GM04504 (cell line): ENCODE measurements at regions not wholly inside any gene's neighbourhood (a gene's known extent, or its start where the extent isn't known, plus 50 kb on each side); places are given as distances from the start of the nearest gene placed in this dataset.
A peak's percentile ranks its signal among the peaks of the same experiment; 100 is the strongest.

Experiments used
- DNase-seq: peaks from one replicate; pipeline ENCODE4 v3.0.0-alpha.2; 2012; ENCODE audit warnings: low read depth

DNA sequence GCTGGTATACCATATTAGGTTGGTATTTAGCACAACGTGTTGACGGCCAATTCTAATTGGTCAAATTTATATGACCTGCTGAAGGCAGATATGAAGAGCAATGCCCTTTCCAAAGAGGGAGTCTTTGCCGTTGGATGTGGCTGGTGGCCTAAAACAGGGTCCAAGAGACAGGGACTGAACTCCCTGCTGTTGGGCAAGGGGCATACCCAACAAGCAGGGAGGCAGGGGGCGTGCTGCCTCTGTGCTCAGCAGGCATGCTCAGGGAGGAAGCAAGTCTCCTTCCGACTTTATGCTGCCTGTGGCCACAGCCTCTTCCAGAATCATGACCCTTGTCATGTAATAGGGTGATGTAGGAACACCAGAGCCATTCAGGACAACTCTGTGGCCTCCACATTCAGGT lies 167.7 kb upstream of the NPVF start:
- no peak for DNase-seq

GRCh38 chr7:25396668-25397067 lies 168.4 kb upstream of the NPVF start:
- no peak for DNase-seq

DNA sequence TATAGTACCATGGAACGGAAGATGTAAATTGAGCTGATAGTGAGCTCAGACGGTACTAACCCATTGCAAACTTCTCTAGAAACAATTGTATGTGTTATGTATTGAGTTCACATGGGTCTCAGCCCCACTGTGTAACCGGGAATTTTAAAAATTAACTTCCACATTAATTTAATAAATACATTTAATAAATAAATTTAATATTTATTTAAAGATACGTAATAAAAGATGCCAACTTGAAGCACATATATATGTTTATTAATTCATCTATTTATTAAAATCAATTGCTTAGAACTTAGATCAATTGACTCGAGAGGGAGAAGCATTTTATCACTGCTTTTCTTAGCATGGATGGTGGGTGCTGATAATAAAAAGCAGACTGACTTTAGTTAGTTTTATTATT lies 170.1 kb upstream of the NPVF start:
- no peak for DNase-seq

GRCh38 chr7:25399000-25399750 lies 170.9 kb upstream of the NPVF start:
- DNase-seq, result no peak

GRCh38 chr7:25402532-25402931 lies 174.2 kb upstream of the NPVF start:
- DNase-seq, result no peak

DNA sequence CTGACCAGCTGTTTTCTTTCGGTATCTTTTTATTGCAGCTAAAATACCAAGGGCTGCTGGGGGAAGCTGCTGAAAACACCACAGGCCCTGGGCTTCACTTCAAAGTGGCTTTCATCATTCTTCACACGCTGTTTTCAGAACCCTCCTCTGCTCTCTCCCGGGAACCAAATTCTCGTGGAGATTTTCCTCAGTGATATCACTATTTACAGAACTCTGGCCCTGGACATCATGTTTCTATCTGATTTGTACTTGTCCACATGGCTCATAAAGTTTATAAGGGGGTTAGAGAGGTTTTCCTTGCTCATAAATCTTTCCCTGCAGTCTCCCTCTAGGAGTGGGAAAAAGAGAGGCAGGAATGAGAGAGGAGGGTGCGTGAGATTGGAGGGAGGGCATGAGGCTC lies 177.4 kb upstream of the NPVF start:
- DNase-seq, result no peak

GRCh38 chr7:25407053-25407452 lies 178.8 kb upstream of the NPVF start:
- DNase-seq, result no peak

- no peak for DNase-seq
These were observed 179.9 kb upstream of the NPVF start for GRCh38 chr7:25408012-25408687.

- DNase-seq, result no peak
These were observed 180.6 kb upstream of the NPVF start for GRCh38 chr7:25408876-25409275.

GRCh38 chr7:25409897-25410636 lies 181.8 kb upstream of the NPVF start:
- DNase-seq, result no peak

GRCh38 chr7:25420771-25421170 lies 192.5 kb upstream of the NPVF start:
- no peak for DNase-seq

DNA sequence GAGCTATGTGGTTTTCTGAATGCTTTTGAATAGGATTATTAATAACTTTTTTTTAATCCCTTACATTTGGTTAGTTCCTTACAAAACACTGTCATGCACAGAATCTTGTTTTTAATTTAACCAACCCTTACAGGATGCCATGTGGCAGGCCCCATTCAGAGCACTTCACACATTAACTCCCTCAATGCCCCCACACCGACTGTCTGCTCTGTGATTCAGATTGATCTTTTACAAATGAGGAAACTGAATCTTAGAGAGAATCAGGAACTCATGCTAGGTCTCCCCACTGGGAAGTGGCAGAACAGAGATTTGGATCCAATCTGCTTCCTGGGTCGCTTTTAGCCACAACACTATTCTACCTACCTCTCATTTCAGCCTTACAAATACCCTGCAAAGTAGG lies 195.8 kb upstream of the NPVF start:
- DNase-seq, result no peak

DNA sequence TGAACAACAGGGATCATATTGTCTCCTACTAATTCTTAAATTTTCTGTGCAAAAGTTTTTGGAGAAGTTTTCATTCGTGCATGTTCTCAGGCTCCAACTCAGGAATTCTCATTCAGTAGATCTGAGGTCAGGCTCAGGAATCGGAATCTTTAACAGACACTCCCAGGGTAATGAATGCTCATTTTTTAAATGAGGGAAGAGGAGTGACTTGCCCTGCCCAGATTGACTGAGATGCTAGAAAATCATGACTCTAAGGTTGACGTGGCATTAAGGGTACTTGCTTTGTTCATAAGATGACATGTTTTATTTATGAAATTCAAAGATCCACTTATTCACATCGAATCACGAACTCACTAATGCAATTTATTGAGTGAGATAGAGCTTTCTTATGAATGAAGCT lies 196.6 kb upstream of the NPVF start:
- DNase-seq, result no peak

DNA sequence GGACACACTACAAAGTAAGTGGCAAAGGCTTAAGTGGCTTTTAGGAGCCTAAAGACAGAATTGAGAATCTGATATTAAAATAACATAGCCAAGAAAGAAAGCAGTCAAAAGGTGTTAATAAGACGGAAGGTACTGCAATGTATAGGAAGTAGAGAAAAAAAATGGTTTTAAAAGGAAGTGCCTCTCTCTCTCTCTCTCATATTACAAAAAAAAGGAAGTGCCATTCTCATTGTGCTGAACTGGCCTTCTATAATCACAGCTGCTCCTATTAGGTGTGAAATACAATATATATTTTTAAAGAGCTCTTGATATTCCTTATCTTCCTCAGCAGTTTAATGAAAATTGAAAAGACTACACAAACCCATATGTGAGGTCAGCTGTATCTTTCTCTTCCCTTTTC lies 199.4 kb upstream of the NPVF start:
- no peak for DNase-seq

DNA sequence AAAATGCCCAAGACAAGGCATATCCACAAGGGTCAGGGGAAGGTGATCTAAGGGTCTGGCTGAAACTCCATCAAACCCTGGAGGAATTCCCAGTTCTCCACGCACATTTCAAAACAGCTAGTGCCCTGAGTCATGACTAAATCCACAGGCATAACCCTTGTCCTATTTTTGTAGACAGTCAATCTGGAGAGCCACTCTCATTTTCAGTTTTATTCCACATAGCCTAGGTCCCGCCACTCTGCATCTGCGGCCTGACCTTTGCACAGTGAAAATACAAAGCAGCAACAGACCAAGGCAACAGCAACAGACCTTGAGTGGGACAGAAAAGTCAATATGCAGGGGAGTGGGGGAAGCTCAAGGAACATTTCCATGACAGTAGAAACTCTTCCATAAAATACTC lies 201.4 kb upstream of the NPVF start:
- DNase-seq, result peak; percentile 13

GRCh38 chr7:25430200-25430931 lies 202.1 kb upstream of the NPVF start:
- DNase-seq, result no peak

DNA sequence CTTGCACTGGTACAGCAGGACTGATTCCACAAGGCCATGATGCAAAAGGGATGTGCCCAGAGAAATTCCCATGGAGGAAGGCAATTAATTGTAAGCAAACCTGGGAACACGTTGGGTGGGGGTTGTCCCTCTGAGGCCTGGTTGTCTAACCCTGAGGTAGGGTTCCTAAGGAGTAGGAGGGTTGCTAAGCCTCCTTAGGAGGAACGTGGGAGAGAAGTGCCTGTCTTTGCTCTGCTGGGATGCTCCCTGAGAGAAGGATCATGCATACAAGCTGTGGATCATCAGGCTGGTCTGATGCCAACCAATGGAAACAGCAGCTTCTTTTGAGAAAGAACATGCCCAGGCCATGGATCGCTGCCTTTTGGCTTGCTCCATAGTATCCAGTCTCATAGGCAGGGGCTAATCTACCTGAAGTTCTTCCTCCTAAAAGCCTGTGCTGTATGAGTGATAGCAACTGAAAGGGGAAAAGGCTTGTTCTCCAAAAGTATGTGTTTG lies 203.7 kb upstream of the NPVF start:
- DNase-seq, result no peak

DNA sequence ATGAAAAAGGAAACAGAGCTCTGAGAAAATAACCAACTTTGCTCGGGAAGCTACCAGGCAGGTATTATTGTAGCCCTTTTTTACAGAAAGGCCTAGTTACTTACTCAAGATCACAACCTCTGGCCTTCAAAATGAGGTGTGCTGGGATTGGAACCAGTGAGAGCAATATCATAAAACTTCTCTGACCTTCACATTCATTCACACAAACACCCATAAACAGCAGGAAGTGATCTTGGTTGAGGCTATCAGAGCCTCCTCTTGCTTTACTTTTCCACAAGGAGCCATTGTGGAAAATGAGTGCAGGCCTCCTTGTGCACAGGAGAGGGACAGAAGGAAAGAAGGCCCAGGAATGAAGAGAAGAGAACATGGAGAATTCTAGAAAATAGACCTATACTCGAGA lies 204.5 kb upstream of the NPVF start:
- no peak for DNase-seq

DNA sequence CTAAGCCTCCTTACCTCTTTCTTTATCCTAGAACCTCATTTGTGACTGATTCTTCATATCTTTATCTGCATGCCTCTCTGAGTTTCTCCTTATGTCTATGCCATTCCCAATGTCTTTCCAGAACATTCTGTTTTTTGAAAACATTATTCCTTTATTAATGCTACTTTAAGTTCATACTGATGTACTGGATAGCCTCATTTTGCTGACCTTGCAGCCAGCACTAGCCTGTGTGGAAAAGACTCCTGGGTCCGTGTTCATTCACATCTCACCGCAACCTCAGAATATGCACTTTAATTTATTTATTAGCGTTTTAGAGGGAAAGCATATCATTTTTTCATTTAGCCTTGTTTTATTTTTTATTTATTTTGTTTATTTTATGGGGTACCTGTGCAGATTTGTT lies 208.1 kb upstream of the NPVF start:
- no peak for DNase-seq

GRCh38 chr7:25437308-25437707 lies 209.0 kb upstream of the NPVF start:
- DNase-seq, result no peak

DNA sequence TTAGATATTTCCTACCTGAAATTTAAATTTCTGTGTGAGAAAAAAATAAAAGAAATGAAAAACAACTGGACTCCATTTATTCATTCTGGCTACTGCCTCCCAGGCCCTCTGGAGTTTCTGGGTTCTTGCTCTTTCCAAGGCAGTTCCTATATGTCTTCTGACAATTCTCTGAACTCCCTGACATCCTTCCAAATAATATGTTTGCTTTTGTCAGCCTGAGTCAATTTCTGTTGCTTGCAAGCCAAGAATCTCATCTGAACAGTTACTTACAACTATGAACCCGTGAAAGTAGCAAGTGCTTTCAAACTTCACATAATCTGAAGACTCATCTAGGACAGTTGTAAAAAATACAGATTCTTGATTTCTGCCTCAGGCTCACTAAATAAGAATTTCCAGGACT lies 216.7 kb upstream of the NPVF start:
- no peak for DNase-seq

DNA sequence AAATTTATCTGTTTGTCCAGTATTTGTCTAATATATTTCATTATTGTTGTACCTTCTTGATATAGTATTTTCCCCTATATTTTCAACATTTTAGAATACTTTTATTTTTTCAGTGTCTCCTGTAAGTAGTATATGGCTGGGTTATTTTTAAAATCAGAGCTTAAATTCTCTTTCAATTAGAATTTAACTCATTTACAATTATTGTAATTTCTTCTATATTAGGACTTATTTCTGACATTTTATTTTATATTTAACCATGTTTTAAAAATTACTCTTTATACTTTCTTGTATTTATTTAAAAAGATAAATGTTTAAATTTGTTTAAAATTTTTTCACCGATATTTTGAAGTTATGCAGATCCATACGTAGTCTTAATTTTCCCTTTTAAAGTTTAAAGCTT lies 220.0 kb upstream of the NPVF start:
- DNase-seq, result no peak
